Right lobe of liver (tissue), 6 donors: ENCODE measurements at regions not wholly inside any gene's neighbourhood (a gene's known extent, or its start where the extent isn't known, plus 50 kb on each side); places are given as distances from the start of the nearest gene placed in this dataset.

Source experiments
- ATAC-seq, 4 donors: fragments of 200-7000 bp; cut with Tn5 transposase; one replicate each; pipeline ENCODE4 v1.9.1; 2020; ENCODE audit warnings: mild to moderate bottlenecking in 4 of 4, moderate library complexity in 4 of 4
- DNase-seq, 3 donors: peaks; one replicate each; pipeline ENCODE4 v3.0.0-alpha.2; 2020
- H3K27ac ChIP-seq, 3 donors: fragments of 200-600 bp; one replicate each; pipeline ENCODE4 v1.8.0; 2022
- H3K27me3 ChIP-seq, 2 donors: fragments of 200-600 bp; one replicate each; pipeline ENCODE4 v1.8.0; 2022
- H3K36me3 ChIP-seq, 4 donors: fragments of 200-600 bp; sonication (generic) in 1 of 4; one replicate each; pipeline versions ENCODE4 v1.5.1 to v1.8.0; 2017 to 2022; ENCODE audit warnings: control low read depth in 1 of 4
- H3K4me1 ChIP-seq, 4 donors: fragments of 200-600 bp; sonication (generic) in 1 of 4; one replicate each; pipeline versions ENCODE4 v1.5.1 to v1.8.0; 2017 to 2022; ENCODE audit warnings: control low read depth in 1 of 4
- H3K4me3 ChIP-seq, 3 donors: fragments of 200-600 bp; one replicate each; pipeline ENCODE4 v1.8.0; 2022
- H3K9me3 ChIP-seq, 4 donors: fragments of 200-600 bp; sonication (generic) in 1 of 4; one replicate each; pipeline versions ENCODE4 v1.5.1 to v1.8.0; 2017 to 2022; ENCODE audit warnings: control low read depth in 1 of 4
- POLR2A ChIP-seq: fragments of 450-650 bp; IDR thresholded peaks from one replicate; pipeline ENCODE4 v1.6.1; 2017; ENCODE audit warnings: antibody characterized with exemption, mild to moderate bottlenecking
- WGBS: methylation state at CpG from one replicate; pipeline ENCODE4 v1.1.6; 2018; ENCODE audit warnings: low coverage, low lambda C conversion rate; ENCODE audit not compliant: insufficient coverage; ENCODE audit errors: missing lambda C conversion rate; 5-methylcytosine and 5-hydroxymethylcytosine counted together
- intact Hi-C, 2 donors: fragments of 100-400 bp; cut with DNase I; formaldehyde crosslinking; loops; one replicate each; pipeline versions ENCODE4 v1.11.2 to v1.14.1; 2022
- TF ChIP-seq, protein P1 (sequence below), 4 donors: fragments of 200-600 bp in 3 of 4; fragments of 450-650 bp in 1 of 4; IDR thresholded peaks; one replicate each; pipeline versions ENCODE4 v1.5.1 to v1.8.0; 2016 to 2022; ENCODE audit warnings: antibody characterized with exemption in 4 of 4, mild to moderate bottlenecking in 2 of 4
- donor health status: DM: no; HTN: yes; CAD: no.
- donor health status: DM: no; HTN: no; CAD: no.
- donor health status: DM: no; HTN: no; CAD: no.
- donor health status: DM: no; HTN: yes; CAD: no.
- donor health status: DM: no; HTN: yes; CAD: no.

DNA sequence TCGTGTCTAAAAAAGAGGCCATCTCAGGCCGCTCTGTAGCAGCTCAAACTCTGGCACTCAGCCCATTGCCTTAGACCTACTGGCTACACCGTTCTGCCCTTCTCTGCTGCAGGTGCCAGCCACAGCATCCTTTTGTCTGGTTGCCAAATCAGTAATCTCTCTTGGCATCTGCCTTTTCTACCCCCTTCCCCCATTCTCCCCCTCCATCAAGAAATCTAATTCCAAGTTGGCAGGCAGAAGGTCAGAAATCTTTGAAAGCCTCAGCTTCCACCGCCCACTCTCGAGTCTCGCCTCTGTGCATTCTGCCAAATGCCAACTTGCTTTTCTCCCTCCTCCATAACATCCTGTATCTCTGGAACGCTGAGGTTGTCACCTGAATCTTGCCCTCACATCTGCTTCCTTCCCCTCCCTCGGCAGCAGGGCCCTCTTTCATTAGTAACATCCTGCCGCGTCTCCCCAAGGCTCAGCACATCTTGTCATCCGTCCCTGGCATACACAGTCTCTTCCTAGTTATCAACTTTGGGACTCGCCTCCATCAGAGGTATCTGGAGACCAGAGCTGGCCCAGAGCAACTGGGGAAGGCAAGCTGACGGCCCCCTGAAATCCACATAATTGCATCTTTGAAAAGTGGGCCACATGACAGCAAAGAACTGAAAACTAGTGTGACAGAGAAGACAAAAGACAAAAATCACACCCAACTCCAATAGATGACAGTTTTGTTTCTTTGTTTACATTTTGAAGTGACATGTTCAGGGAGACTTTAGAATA is 312.0 kb upstream of the CCDC54 start:
- intact Hi-C loops, result no loop called here
- no peak overlapping the region for H3K4me3 ChIP-seq

DNA sequence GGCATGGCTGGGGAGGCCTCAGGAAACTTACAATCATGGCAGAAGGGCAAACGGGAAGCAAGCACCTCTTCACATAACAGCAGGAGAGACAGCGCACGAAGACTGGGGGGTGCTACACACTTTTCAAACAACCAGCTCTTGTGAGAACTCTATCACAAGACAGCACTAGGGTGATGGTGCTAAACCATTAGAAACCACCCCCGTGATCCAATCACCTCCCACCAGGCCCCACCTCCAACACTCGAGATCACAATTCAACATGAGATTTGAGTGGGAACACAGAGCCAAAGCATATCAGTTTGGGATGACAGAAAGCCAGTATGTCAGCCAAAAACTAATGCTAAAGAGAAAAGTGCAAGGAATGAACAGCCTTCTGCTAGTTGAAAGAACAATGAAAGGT is 309.8 kb upstream of the CCDC54 start:
- Histone ChIP-seq H3K36me3 (no peaks in the 10 kb centered on the region), H3K9me3 (no peaks in the 10 kb centered on the region), H3K4me1 (no peaks in the 10 kb centered on the region), H3K4me3 (no peak overlapping the region), H3K27ac (no peak overlapping the region), H3K27me3 (no peaks in the 10 kb centered on the region)
- DNase-seq (no peak), ATAC-seq (no peak)
- WGBS, result 70% methylated on average over 5 of the region's 5 CpGs
- TF ChIP-seq POLR2A, result no peak
- TF ChIP-seq, protein P1, sequence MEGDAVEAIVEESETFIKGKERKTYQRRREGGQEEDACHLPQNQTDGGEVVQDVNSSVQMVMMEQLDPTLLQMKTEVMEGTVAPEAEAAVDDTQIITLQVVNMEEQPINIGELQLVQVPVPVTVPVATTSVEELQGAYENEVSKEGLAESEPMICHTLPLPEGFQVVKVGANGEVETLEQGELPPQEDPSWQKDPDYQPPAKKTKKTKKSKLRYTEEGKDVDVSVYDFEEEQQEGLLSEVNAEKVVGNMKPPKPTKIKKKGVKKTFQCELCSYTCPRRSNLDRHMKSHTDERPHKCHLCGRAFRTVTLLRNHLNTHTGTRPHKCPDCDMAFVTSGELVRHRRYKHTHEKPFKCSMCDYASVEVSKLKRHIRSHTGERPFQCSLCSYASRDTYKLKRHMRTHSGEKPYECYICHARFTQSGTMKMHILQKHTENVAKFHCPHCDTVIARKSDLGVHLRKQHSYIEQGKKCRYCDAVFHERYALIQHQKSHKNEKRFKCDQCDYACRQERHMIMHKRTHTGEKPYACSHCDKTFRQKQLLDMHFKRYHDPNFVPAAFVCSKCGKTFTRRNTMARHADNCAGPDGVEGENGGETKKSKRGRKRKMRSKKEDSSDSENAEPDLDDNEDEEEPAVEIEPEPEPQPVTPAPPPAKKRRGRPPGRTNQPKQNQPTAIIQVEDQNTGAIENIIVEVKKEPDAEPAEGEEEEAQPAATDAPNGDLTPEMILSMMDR (IDR thresholded peaks at IDR 0.05), result no peak
- intact Hi-C loops, result no loop called here

More for the DNA sequence above, 312.0 kb upstream of the CCDC54 start:
- no peaks in the 10 kb centered on the region for H3K4me1 ChIP-seq
- 23% methylated on average over 13 of the region's 13 CpGs for WGBS
- DNase-seq (no peak), ATAC-seq (no peak)
- H3K36me3 ChIP-seq, result no peaks in the 10 kb centered on the region
- H3K9me3 ChIP-seq, result no peaks in the 10 kb centered on the region
- H3K27me3 ChIP-seq, result no peaks in the 10 kb centered on the region
- TF ChIP-seq, protein P1 (IDR thresholded peaks at IDR 0.05), result no peak
- no peak for TF ChIP-seq POLR2A
- no peak overlapping the region for H3K27ac ChIP-seq

DNA sequence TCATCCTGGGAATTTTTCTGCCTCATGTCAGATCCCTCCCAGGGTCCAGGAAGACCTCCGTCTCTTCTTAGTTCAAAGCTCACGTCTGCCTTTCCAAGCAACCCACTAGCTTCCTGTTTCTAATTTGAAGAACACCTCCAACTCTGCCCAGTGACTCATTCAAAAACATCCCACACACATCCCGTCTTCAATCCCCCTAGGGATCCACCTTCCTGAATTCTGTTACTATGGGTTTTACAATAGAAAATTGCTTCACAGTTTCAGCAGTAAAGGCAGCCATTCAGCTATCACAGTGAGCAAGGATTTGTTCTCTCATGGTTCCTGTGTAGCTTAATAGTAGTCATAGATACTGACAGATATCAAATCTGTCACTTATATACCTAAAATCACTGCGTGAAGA is 308.3 kb upstream of the CCDC54 start:
- 19% methylated on average over 4 of the region's 4 CpGs for WGBS
- intact Hi-C loops, result no loop called here

DNA sequence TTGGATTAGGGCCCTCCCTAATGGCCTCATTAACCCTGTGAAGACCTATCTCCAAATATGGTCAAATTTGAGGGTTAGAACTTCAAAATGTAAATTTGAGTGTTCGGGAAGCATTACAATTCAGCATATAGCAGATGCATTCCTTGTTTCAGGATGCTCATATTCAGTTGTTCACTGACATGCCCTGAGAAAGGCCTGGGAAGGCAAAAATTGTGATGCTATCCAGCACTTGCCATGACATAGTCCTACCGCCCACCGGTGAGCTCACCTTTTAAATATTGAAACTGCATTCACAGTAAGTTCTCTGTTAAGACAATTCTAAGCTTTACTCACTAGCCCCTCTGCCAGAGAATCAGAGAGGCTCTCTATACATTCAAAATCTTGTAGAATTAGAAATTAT is 300.3 kb upstream of the CCDC54 start:
- Histone ChIP-seq H3K4me3 (no peak overlapping the region), H3K36me3 (no peaks in the 10 kb centered on the region), H3K9me3 (no peaks in the 10 kb centered on the region), H3K27me3 (no peaks in the 10 kb centered on the region), H3K4me1 (no peaks in the 10 kb centered on the region), H3K27ac (no peak overlapping the region)
- TF ChIP-seq, protein P1 (IDR thresholded peaks at IDR 0.05), result no peak
- TF ChIP-seq POLR2A, result no peak
- intact Hi-C loops, result no loop called here
- WGBS, result 90% methylated on average over 3 of the region's 3 CpGs
- no peak for DNase-seq
- ATAC-seq, result no peak

More for the DNA sequence above, 308.3 kb upstream of the CCDC54 start:
- no peak for ATAC-seq
- H3K4me1 ChIP-seq, result no peaks in the 10 kb centered on the region
- no peak for TF ChIP-seq POLR2A
- TF ChIP-seq, protein P1 (IDR thresholded peaks at IDR 0.05), result no peak
- no peak for DNase-seq
- no peaks in the 10 kb centered on the region for H3K36me3 ChIP-seq
- no peak overlapping the region for H3K27ac ChIP-seq
- no peaks in the 10 kb centered on the region for H3K27me3 ChIP-seq
- H3K9me3 ChIP-seq, result no peaks in the 10 kb centered on the region
- no peak overlapping the region for H3K4me3 ChIP-seq
